ENCODE measurements at regions not wholly inside any gene's neighbourhood (a gene's known extent, or its start where the extent isn't known, plus 50 kb on each side); places are given as distances from the start of the nearest gene placed in this dataset.

- POLR2A ChIA-PET, result no interaction called here
These were observed 167.4 kb upstream of the XYLT1 start for GRCh38 chr16:17638134-17638533.

GRCh38 chr16:17635183-17635582 is 164.4 kb upstream of the XYLT1 start:
- ATAC-seq (no peak), DNase-seq (no peak)
- POLR2A ChIA-PET, result no interaction called here
- Mint-ChIP-seq H3K27ac (no peak overlapping the region), H3K4me3 (no peak overlapping the region), H3K27me3 (peaks cover 9 to 40% (median 16%) of the 10 kb centered on the region in 5 donors), H3K9me3 (peaks cover 0 to 10% (median 3%) of the 10 kb centered on the region in 9 donors), H3K4me1 (no peaks in the 10 kb centered on the region), H3K36me3 (no peaks in the 10 kb centered on the region)

More at GRCh38 chr16:17638134-17638533, 167.4 kb upstream of the XYLT1 start:
- Mint-ChIP-seq H3K27me3 (peaks cover 6 to 34% (median 10%) of the 10 kb centered on the region in 5 donors), H3K4me1 (no peaks in the 10 kb centered on the region), H3K9me3 (peaks cover 0 to 10% (median 3%) of the 10 kb centered on the region in 9 donors), H3K27ac (no peak overlapping the region), H3K36me3 (no peaks in the 10 kb centered on the region), H3K4me3 (no peak overlapping the region)
- DNase-seq, result no peak
- ATAC-seq, result no peak

- H3K4me3 Mint-ChIP-seq, result no peak overlapping the region
- H3K27ac Mint-ChIP-seq, result no peak overlapping the region
- peaks cover 0 to 9% (median 4%) of the 10 kb centered on the region in 9 donors for H3K9me3 Mint-ChIP-seq
- POLR2A ChIA-PET, result no interaction called here
- peaks cover 12 to 45% (median 17%) of the 10 kb centered on the region in 5 donors for H3K27me3 Mint-ChIP-seq
- no peaks in the 10 kb centered on the region for H3K36me3 Mint-ChIP-seq
- no peak for ATAC-seq
- no peak for DNase-seq
- no peaks in the 10 kb centered on the region for H3K4me1 Mint-ChIP-seq
These were observed 162.6 kb upstream of the XYLT1 start for GRCh38 chr16:17633181-17633951.

GRCh38 chr16:17632667-17633066 is 161.9 kb upstream of the XYLT1 start:
- Mint-ChIP-seq H3K27ac (no peak overlapping the region), H3K9me3 (peaks cover 0 to 9% (median 4%) of the 10 kb centered on the region in 9 donors), H3K36me3 (peaks cover 0 to 5% (median 0%) of the 10 kb centered on the region in 3 donors), H3K4me1 (no peaks in the 10 kb centered on the region), H3K27me3 (peaks cover 12 to 45% (median 18%) of the 10 kb centered on the region in 5 donors), H3K4me3 (no peak overlapping the region)
- DNase-seq (no peak), ATAC-seq (no peak)
- POLR2A ChIA-PET, result no interaction called here

GRCh38 chr16:17629936-17630335 is 159.2 kb upstream of the XYLT1 start:
- ATAC-seq, result no peak

GRCh38 chr16:17628983-17629382 is 158.2 kb upstream of the XYLT1 start:
- peaks cover 0 to 27% (median 2%) of the 10 kb centered on the region in 3 donors for H3K36me3 Mint-ChIP-seq
- POLR2A ChIA-PET, result no interaction called here
- peaks cover 23 to 51% (median 29%) of the 10 kb centered on the region in 5 donors for H3K27me3 Mint-ChIP-seq
- H3K4me3 Mint-ChIP-seq, result no peak overlapping the region
- ATAC-seq, result no peak
- no peak for DNase-seq
- no peak overlapping the region for H3K27ac Mint-ChIP-seq
- H3K4me1 Mint-ChIP-seq, result no peaks in the 10 kb centered on the region
- peaks cover 11 to 39% (median 25%) of the 10 kb centered on the region in 9 donors for H3K9me3 Mint-ChIP-seq

More at GRCh38 chr16:17629936-17630335, 159.2 kb upstream of the XYLT1 start:
- Mint-ChIP-seq H3K4me1 (no peaks in the 10 kb centered on the region), H3K36me3 (peaks cover 0 to 17% (median 2%) of the 10 kb centered on the region in 3 donors), H3K4me3 (no peak overlapping the region), H3K9me3 (peaks cover 7 to 30% (median 20%) of the 10 kb centered on the region in 9 donors), H3K27me3 (peaks cover 21 to 56% (median 26%) of the 10 kb centered on the region in 5 donors), H3K27ac (no peak overlapping the region)
- POLR2A ChIA-PET, result no interaction called here
- DNase-seq, result no peak

GRCh38 chr16:17622366-17622765 is 151.6 kb upstream of the XYLT1 start:
- no peak for DNase-seq
- H3K4me3 Mint-ChIP-seq, result no peak overlapping the region
- peaks cover 0 to 21% (median 2%) of the 10 kb centered on the region in 3 donors for H3K36me3 Mint-ChIP-seq
- peaks cover 10 to 37% (median 21%) of the 10 kb centered on the region in 9 donors for H3K9me3 Mint-ChIP-seq
- POLR2A ChIA-PET, result no interaction called here
- no peak for ATAC-seq
- no peaks in the 10 kb centered on the region for H3K4me1 Mint-ChIP-seq
- H3K27me3 Mint-ChIP-seq, result peaks cover 17 to 22% (median 20%) of the 10 kb centered on the region in 5 donors
- H3K27ac Mint-ChIP-seq, result no peak overlapping the region

- DNase-seq, result no peak
- Mint-ChIP-seq H3K36me3 (peaks cover 0 to 3% (median 0%) of the 10 kb centered on the region in 3 donors), H3K4me3 (no peak overlapping the region), H3K4me1 (no peaks in the 10 kb centered on the region), H3K9me3 (peaks cover 0 to 8% (median 0%) of the 10 kb centered on the region in 9 donors), H3K27me3 (peaks cover 3 to 15% (median 7%) of the 10 kb centered on the region in 5 donors), H3K27ac (no peak overlapping the region)
- POLR2A ChIA-PET, result no interaction called here
- ATAC-seq, result no peak
These were observed 148.5 kb upstream of the XYLT1 start for GRCh38 chr16:17619261-17619660.

- POLR2A ChIA-PET, result no interaction called here
- ATAC-seq, result no peak
- Mint-ChIP-seq H3K36me3 (no peaks in the 10 kb centered on the region), H3K27ac (no peak overlapping the region), H3K9me3 (no peaks in the 10 kb centered on the region), H3K4me3 (no peak overlapping the region), H3K4me1 (no peaks in the 10 kb centered on the region), H3K27me3 (peaks cover 7 to 23% (median 11%) of the 10 kb centered on the region in 5 donors)
- no peak for DNase-seq
These were observed 146.3 kb upstream of the XYLT1 start for GRCh38 chr16:17617021-17617552.

GRCh38 chr16:17612336-17612735 is 141.6 kb upstream of the XYLT1 start:
- H3K27me3 Mint-ChIP-seq, result peaks cover 8 to 25% (median 18%) of the 10 kb centered on the region in 5 donors
- peaks cover 5 to 13% (median 9%) of the 10 kb centered on the region in 4 donors for H3K4me1 Mint-ChIP-seq
- no peak overlapping the region for H3K4me3 Mint-ChIP-seq
- no peak overlapping the region for H3K27ac Mint-ChIP-seq
- DNase-seq, result no peak
- ATAC-seq, result no peak
- H3K9me3 Mint-ChIP-seq, result no peaks in the 10 kb centered on the region
- POLR2A ChIA-PET, result no interaction called here
- peaks cover 0 to 3% (median 0%) of the 10 kb centered on the region in 3 donors for H3K36me3 Mint-ChIP-seq

- H3K4me3 Mint-ChIP-seq, result peak overlapping the region in 8 of 10 donors; percentile 11 to 62 (median 52)
- H3K27ac Mint-ChIP-seq, result peak overlapping the region in 8 of 10 donors; percentile 2 to 89 (median 48)
- DNase-seq (no peak), ATAC-seq (no peak)
- peaks cover 14 to 26% (median 21%) of the 10 kb centered on the region in 4 donors for H3K4me1 Mint-ChIP-seq
- POLR2A ChIA-PET, result interaction anchor here (1.0 kb wide), 1 partner anchor 76 kb away, joined by 3 read pairs; no protein-coding TSS in a partner anchor
- H3K27me3 Mint-ChIP-seq, result peaks cover 5 to 20% (median 10%) of the 10 kb centered on the region in 5 donors
- no peaks in the 10 kb centered on the region for H3K9me3 Mint-ChIP-seq
- peaks cover 0 to 4% (median 3%) of the 10 kb centered on the region in 3 donors for H3K36me3 Mint-ChIP-seq
These were observed 136.8 kb upstream of the XYLT1 start for GRCh38 chr16:17607609-17608008.

GRCh38 chr16:17607075-17607509 is 136.3 kb upstream of the XYLT1 start:
- peaks cover 0 to 4% (median 3%) of the 10 kb centered on the region in 3 donors for H3K36me3 Mint-ChIP-seq

GRCh38 chr16:17606460-17606859 is 135.7 kb upstream of the XYLT1 start:
- Mint-ChIP-seq H3K4me1 (peaks cover 14 to 26% (median 21%) of the 10 kb centered on the region in 4 donors), H3K9me3 (no peaks in the 10 kb centered on the region), H3K27ac (peak overlapping the region in 6 of 10 donors; percentile 17 to 85 (median 72)), H3K4me3 (peak overlapping the region in 7 of 10 donors; percentile 11 to 56 (median 50)), H3K36me3 (peaks cover 0 to 4% (median 3%) of the 10 kb centered on the region in 3 donors), H3K27me3 (peaks cover 5 to 16% (median 6%) of the 10 kb centered on the region in 5 donors)
- no peak for DNase-seq
- ATAC-seq, result no peak
- POLR2A ChIA-PET, result no interaction called here

More at GRCh38 chr16:17607075-17607509, 136.3 kb upstream of the XYLT1 start:
- POLR2A ChIA-PET, result interaction anchor here (1.0 kb wide), 1 partner anchor 76 kb away, joined by 3 read pairs; no protein-coding TSS in a partner anchor
- H3K4me1 Mint-ChIP-seq, result peaks cover 14 to 26% (median 21%) of the 10 kb centered on the region in 4 donors
- peaks cover 5 to 16% (median 6%) of the 10 kb centered on the region in 5 donors for H3K27me3 Mint-ChIP-seq
- ATAC-seq (peak; percentile 41 to 61), DNase-seq (peak in 3 of 10 donors; percentile 1 to 10 (median 4))
- peak overlapping the region in 8 of 10 donors; percentile 11 to 57 (median 52) for H3K4me3 Mint-ChIP-seq
- H3K9me3 Mint-ChIP-seq, result no peaks in the 10 kb centered on the region
- H3K27ac Mint-ChIP-seq, result peak overlapping the region; percentile 14 to 89 (median 66)

Measured in naive thymus-derived CD8-positive, alpha-beta T cell (primary cell).